GM21717 (cell line): ENCODE measurements at regions not wholly inside any gene's neighbourhood (a gene's known extent, or its start where the extent isn't known, plus 50 kb on each side); places are given as distances from the start of the nearest gene placed in this dataset.
"Not testable (repeated sequence)": the region's sequence is repeated elsewhere in the genome, so short reads cannot be mapped to it uniquely, and the experiment has no call there.

ENCODE experiments used
- ATAC-seq: cut with Tn5 transposase; IDR thresholded peaks from one replicate; pipeline ENCODE4 v1.9.1; 2021; ENCODE audit warnings: mild to moderate bottlenecking, moderate library complexity; ENCODE audit not compliant: unreplicated experiment

GRCh38 chr15:88965097-88965496, 51.9 kb upstream of the MFGE8 start:
- not testable (repeated sequence) for ATAC-seq

GRCh38 chr15:88970232-88970631, 57.1 kb upstream of the MFGE8 start:
- no peak for ATAC-seq

DNA sequence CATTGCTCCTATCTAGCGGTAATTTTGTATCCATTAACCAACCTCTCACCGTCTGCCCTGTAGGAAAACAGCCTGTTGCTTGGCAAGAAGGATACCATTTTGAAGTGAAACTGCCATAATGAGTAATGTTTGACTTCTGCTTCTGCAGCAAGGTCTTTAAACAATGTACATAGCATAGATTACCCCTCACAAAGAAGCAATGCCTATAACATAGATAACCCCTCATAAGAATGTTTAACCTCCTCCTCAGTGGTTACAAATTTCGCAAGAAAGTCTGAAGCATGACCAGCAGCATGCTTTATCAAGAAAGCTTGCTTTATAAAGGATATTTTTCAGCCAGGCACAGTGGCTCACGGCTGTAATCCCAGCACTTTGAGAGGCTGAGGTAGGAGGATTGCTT, 61.2 kb upstream of the MFGE8 start:
- no peak for ATAC-seq

DNA sequence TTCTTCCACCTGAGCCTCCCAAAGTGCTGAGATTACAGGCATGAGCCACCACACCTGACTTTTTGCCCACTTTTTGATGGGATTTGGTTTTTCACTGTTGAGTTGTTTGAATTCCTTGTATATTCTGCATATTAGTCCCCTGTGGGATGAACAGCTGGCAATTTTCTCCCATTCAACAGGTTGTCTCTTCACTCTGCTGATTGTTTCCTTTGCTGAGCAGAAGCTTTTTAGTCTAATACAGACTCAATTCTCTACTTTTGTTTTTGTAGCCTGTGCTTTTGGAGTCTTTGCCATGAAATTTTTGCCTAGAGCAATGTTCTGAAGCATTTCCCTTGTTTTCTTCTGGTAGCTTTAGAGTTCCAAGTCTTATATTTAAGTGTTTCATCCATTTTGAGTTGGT, 62.7 kb upstream of the MFGE8 start:
- no peak for ATAC-seq

DNA sequence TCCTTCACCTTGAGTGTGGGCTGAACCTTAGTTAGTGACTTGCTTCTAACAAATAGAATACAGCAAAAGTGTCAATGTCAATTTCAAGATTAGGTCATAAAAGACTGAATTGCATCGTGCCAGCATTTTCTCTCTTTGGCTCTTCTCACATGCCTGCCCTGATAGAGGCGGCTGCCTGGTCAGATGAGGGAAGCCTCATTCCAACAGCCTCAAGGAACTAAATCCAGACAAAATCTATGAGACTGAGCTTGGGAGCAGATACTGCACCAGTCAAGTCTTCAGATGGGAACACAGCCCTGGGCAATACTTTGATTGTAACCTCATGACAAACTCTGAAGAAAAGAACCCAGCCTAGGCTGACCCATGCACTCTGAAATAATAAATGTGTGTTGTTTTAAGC, 63.5 kb upstream of the MFGE8 start:
- ATAC-seq: no peak

GRCh38 chr15:88979674-88980073, 66.5 kb upstream of the MFGE8 start:
- ATAC-seq: no peak

DNA sequence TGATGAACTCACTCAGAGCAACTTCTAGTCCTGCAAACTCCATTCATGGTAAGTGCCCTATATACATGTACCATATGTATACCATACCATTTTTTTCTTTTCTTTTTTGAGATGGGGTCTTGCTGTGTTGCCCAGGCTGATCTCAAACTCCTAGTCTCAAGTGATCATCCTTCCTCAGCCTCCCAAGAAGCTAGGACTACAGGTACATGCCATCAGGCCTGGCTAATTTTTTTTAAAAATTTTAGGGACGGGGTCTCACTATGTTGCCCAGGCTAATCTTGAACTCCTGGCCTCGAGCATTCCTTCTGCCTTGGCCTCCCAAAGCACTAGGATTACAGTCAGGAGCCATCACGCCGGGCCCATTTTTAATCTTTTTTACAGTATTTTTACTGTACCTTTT, 67.3 kb upstream of the MFGE8 start:
- no peak for ATAC-seq

GRCh38 chr15:88981244-88982215, 68.4 kb upstream of the MFGE8 start:
- no peak for ATAC-seq

DNA sequence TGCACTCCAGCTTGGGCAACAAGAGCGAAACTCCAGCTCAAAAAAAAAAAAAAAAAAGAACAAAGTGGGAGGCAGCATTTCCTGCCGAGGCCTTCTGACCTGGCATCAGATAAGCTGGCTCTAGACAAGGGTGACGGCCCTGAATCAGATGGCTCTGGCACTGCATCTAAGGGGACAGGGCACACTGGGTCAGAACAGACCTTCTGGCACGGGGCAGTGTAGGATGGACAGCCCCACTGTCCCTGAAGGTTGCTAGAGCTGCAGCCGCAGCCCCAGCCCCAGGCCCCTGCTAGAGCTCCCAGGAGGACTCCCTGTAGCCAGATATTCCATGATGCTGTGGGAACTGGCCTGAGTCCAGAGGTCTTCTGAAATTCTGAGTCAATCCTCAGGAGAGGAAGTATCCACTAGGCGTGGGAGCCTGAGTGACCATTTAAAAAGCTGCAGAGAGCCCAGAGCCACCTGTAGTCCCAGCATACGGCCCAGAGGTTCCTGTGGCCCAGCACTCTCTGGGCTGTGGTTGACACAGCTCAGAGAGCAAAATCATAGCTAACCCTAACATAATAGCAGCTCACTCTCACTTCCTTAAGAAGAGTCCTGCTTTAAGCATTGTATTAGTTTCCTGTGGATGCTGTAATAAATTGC, 69.2 kb upstream of the MFGE8 start:
- peak; percentile 94 for ATAC-seq

GRCh38 chr15:88982946-88983342, 69.8 kb upstream of the MFGE8 start:
- ATAC-seq: no peak

- no peak for ATAC-seq
Observed at GRCh38 chr15:88983861-88984429, 70.8 kb upstream of the MFGE8 start.

GRCh38 chr15:88985547-88986393, 72.6 kb upstream of the MFGE8 start:
- ATAC-seq: no peak

GRCh38 chr15:88986949-88987590, 73.9 kb upstream of the MFGE8 start:
- ATAC-seq: no peak

- no peak for ATAC-seq
Observed at GRCh38 chr15:88987591-88987933, 74.4 kb upstream of the MFGE8 start.

- ATAC-seq: no peak
Observed at GRCh38 chr15:88987934-88988671, 74.9 kb upstream of the MFGE8 start.

- ATAC-seq: no peak
Observed at GRCh38 chr15:88989578-88989977, 76.4 kb upstream of the MFGE8 start.

GRCh38 chr15:88990185-88990679, 77.1 kb upstream of the MFGE8 start:
- no peak for ATAC-seq

GRCh38 chr15:88992216-88992615, 79.0 kb upstream of the MFGE8 start:
- ATAC-seq: no peak

- ATAC-seq: no peak
Observed at GRCh38 chr15:88992912-88993376, 79.8 kb upstream of the MFGE8 start.

GRCh38 chr15:88993662-88994061, 80.5 kb upstream of the MFGE8 start:
- no peak for ATAC-seq
